Nephron progenitor cell (in vitro differentiated cells): ENCODE measurements at regions not wholly inside any gene's neighbourhood (a gene's known extent, or its start where the extent isn't known, plus 50 kb on each side); places are given as distances from the start of the nearest gene placed in this dataset.

Experiments
- DNase-seq: peaks from one replicate; pipeline ENCODE4 v3.0.0; 2021
- H3K27ac Mint-ChIP-seq: 2 replicates; pipeline ENCODE4 v1.8.0; 2021; ENCODE audit warnings: mild to moderate bottlenecking, moderate library complexity, mixed read lengths
- H3K27me3 Mint-ChIP-seq: 2 replicates; pipeline ENCODE4 v1.8.0; 2021; ENCODE audit warnings: mild to moderate bottlenecking, low read depth, mixed read lengths; ENCODE audit not compliant: poor library complexity
- H3K36me3 Mint-ChIP-seq: 2 replicates; pipeline ENCODE4 v1.8.0; 2021; ENCODE audit warnings: low read depth, mixed read lengths
- H3K4me1 Mint-ChIP-seq: 2 replicates; pipeline ENCODE4 v1.8.0; 2021; ENCODE audit warnings: mixed read lengths
- H3K4me3 Mint-ChIP-seq: 2 replicates; pipeline ENCODE4 v1.8.0; 2021; ENCODE audit warnings: mild to moderate bottlenecking, moderate library complexity, mixed read lengths
- H3K9me3 Mint-ChIP-seq: 2 replicates; pipeline ENCODE4 v1.8.0; 2021; ENCODE audit warnings: mild to moderate bottlenecking, moderate library complexity, mixed read lengths
- TF ChIP-seq, protein P1 (sequence below): fragments of 200-600 bp; sonication (generic); IDR thresholded peaks from 2 replicates; pipeline ENCODE4 v1.5.0; 2021; ENCODE audit warnings: antibody characterized with exemption

DNA sequence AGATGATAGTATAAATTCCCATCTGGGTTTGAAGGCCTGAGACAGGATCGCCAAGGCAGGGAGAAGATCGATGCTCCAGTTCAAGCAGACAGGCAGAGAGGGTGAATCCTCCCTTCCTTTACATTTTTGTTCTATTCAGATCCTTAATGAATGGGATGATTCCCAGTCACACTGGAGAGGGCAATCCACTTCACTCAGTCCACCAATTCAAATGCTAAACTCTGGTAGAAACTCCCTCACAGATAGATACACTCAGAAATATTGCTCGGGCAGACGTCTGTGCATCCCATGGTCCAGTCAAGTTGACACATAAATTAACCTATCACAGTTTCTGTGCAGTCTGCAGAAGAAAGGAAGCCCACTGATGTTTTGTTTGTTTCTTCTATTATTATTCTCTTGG, 193.1 kb upstream of the ZNF462 start:
- H3K36me3 Mint-ChIP-seq = no peaks in the 10 kb centered on the region
- H3K27ac Mint-ChIP-seq = peak overlapping the region; percentile 12
- no peak for DNase-seq
- TF ChIP-seq, protein P1, sequence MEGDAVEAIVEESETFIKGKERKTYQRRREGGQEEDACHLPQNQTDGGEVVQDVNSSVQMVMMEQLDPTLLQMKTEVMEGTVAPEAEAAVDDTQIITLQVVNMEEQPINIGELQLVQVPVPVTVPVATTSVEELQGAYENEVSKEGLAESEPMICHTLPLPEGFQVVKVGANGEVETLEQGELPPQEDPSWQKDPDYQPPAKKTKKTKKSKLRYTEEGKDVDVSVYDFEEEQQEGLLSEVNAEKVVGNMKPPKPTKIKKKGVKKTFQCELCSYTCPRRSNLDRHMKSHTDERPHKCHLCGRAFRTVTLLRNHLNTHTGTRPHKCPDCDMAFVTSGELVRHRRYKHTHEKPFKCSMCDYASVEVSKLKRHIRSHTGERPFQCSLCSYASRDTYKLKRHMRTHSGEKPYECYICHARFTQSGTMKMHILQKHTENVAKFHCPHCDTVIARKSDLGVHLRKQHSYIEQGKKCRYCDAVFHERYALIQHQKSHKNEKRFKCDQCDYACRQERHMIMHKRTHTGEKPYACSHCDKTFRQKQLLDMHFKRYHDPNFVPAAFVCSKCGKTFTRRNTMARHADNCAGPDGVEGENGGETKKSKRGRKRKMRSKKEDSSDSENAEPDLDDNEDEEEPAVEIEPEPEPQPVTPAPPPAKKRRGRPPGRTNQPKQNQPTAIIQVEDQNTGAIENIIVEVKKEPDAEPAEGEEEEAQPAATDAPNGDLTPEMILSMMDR = no peak
- H3K4me1 Mint-ChIP-seq = no peaks in the 10 kb centered on the region
- peaks cover 4% of the 10 kb centered on the region for H3K27me3 Mint-ChIP-seq
- H3K9me3 Mint-ChIP-seq = no peaks in the 10 kb centered on the region
- H3K4me3 Mint-ChIP-seq = no peak overlapping the region

DNA sequence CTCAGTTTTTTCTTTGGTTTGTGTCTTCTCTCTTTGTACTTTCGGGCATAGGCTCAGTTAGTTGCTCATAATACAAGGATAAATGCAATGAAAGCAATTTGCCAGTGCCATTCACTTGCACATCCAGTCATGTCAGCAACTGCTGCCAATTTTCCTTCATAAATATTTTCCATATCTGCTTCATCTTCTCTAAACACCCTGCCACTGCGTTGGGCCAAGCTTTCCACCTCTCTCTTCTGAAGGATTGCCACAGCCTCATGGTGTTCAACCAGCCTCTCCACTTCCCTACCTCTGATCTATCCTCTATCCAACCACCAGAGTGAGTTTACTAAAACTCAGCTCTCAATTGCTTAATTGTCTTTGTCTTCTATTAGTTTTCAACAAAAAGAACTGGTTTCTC, 192.5 kb upstream of the ZNF462 start:
- no peaks in the 10 kb centered on the region for H3K36me3 Mint-ChIP-seq

DNA sequence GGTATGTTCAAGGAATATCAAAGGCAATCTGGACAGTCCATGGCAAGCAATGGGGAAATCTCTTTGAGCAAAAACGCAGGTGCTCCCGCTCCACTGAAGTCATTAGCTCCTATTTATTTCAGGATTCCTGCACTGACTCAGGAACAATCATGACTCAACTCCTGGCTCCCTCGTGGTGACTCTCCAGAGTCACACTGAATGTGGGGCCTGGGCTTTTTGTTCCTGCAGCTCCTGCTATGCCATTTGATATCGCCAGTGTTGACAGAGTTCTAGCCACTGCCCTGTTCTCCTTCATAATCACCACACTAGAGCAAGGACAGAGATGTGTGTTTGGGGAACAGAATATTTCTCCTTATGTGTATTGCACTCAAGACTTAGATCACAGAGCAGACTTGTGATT, 187.2 kb upstream of the ZNF462 start:
- no peak for DNase-seq
- Mint-ChIP-seq H3K36me3 (no peaks in the 10 kb centered on the region), H3K9me3 (no peaks in the 10 kb centered on the region), H3K27ac (no peak overlapping the region), H3K4me1 (no peaks in the 10 kb centered on the region), H3K27me3 (peaks cover 11% of the 10 kb centered on the region), H3K4me3 (no peak overlapping the region)
- TF ChIP-seq, protein P1 = no peak

More for the DNA sequence above, 192.5 kb upstream of the ZNF462 start:
- TF ChIP-seq, protein P1 = no peak
- Mint-ChIP-seq H3K4me3 (no peak overlapping the region), H3K27ac (no peak overlapping the region), H3K27me3 (peaks cover 10% of the 10 kb centered on the region), H3K4me1 (no peaks in the 10 kb centered on the region), H3K9me3 (no peaks in the 10 kb centered on the region)
- no peak for DNase-seq

DNA sequence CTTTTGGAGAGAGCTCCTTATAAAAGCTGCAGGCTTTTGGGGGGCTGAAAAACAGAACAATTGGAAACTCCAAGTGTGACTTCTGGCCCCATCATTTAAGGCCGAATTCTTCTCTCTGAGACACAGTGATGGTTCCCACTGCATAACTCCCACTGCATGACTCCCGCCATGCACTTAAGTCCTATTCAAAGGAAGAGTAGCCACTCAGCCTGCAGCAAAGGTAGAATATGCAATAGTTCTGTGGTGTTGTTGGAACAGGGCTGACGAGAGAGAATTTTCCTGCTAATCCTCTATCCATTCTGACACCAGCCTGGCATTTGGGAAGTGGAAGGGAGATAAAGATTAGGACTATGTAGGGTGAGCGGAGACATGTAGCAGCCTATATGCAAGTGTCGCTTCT, 185.6 kb upstream of the ZNF462 start:
- peaks cover 6% of the 10 kb centered on the region for H3K4me1 Mint-ChIP-seq
- TF ChIP-seq, protein P1 = no peak
- DNase-seq = no peak
- no peak overlapping the region for H3K27ac Mint-ChIP-seq
- no peak overlapping the region for H3K4me3 Mint-ChIP-seq
- H3K9me3 Mint-ChIP-seq = no peaks in the 10 kb centered on the region
- no peaks in the 10 kb centered on the region for H3K36me3 Mint-ChIP-seq
- peaks cover 11% of the 10 kb centered on the region for H3K27me3 Mint-ChIP-seq

DNA sequence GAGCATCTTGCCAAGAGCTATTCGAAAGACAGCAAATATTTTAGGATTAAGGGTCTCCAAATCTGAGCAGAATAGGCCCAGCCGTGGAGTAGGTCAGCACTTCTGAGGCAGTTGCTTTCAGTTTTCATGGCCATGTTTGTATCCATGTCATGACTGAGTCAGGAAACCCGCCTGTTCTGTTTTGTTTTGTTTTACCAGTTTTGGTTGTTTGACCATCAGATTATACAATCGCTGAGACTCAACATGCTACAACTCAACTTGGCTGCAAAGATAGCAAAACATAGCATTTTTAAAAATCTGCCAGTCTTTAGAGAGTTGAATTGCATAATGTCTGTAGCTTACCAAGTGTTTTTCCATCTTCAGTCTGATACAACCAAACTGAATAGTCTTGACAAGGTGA, 185.1 kb upstream of the ZNF462 start:
- H3K27me3 Mint-ChIP-seq = peaks cover 11% of the 10 kb centered on the region
- TF ChIP-seq, protein P1 = no peak
- no peaks in the 10 kb centered on the region for H3K9me3 Mint-ChIP-seq
- no peak for DNase-seq
- no peak overlapping the region for H3K27ac Mint-ChIP-seq
- peaks cover 6% of the 10 kb centered on the region for H3K4me1 Mint-ChIP-seq
- H3K4me3 Mint-ChIP-seq = no peak overlapping the region
- no peaks in the 10 kb centered on the region for H3K36me3 Mint-ChIP-seq

DNA sequence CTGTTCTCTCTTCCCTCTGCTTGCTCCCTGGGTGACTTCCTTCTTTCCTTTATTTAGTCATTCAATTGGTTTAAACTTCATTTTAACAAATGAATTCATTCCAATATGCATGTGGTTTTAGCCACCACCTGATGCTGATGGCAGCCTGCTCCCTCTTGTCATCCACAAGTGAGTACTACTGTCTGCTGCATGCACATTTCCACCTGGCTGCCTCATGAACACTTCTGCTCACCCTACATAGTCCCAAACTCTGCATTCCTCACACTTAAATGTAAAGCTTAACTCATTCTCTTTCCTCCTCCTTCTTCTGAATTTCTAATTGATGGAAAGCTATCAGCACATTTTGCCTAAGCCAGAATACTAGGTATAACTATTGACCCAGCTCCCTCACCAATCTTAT, 184.7 kb upstream of the ZNF462 start:
- H3K27me3 Mint-ChIP-seq = peaks cover 11% of the 10 kb centered on the region
- peak overlapping the region; percentile 60 for H3K27ac Mint-ChIP-seq
- H3K9me3 Mint-ChIP-seq = no peaks in the 10 kb centered on the region
- TF ChIP-seq, protein P1 = no peak
- peaks cover 6% of the 10 kb centered on the region for H3K4me1 Mint-ChIP-seq
- no peaks in the 10 kb centered on the region for H3K36me3 Mint-ChIP-seq
- DNase-seq = no peak
- no peak overlapping the region for H3K4me3 Mint-ChIP-seq
